Upper lobe of left lung (tissue), 6 donors: ENCODE measurements at regions not wholly inside any gene's neighbourhood (a gene's known extent, or its start where the extent isn't known, plus 50 kb on each side); places are given as distances from the start of the nearest gene placed in this dataset.

Experiments
- ATAC-seq, 2 donors: fragments of 200-7000 bp; cut with Tn5 transposase; one replicate each; pipeline ENCODE4 v1.9.1; 2022; ENCODE audit warnings: mild to moderate bottlenecking in 2 of 2, moderate library complexity in 2 of 2; ENCODE audit not compliant: low FRiP score in 2 of 2
- DNase-seq, 2 donors: peaks; one replicate each; pipeline ENCODE4 v3.0.0-alpha.2; 2019 to 2020
- H3K27ac ChIP-seq, 4 donors: fragments of 200-600 bp; sonication (generic); one replicate each; pipeline ENCODE4 v1.5.1; 2016 to 2019
- H3K27me3 ChIP-seq, 4 donors: fragments of 200-600 bp; sonication (generic); one replicate each; pipeline ENCODE4 v1.5.1; 2017 to 2019
- H3K36me3 ChIP-seq, 4 donors: fragments of 200-600 bp; sonication (generic); one replicate each; pipeline ENCODE4 v1.5.1; 2016 to 2019
- H3K4me1 ChIP-seq, 4 donors: fragments of 200-600 bp; sonication (generic); one replicate each; pipeline ENCODE4 v1.5.1; 2018 to 2019
- H3K4me3 ChIP-seq, 4 donors: fragments of 200-600 bp; sonication (generic); one replicate each; pipeline ENCODE4 v1.5.1; 2017 to 2019; ENCODE audit warnings: mild to moderate bottlenecking in 2 of 4, moderate library complexity in 1 of 4
- H3K9me3 ChIP-seq, 4 donors: fragments of 200-600 bp; sonication (generic); one replicate each; pipeline ENCODE4 v1.5.1; 2018 to 2019
- CTCF ChIP-seq, 6 experiments: fragments of 450-650 bp in 4 of 6; fragments of 200-600 bp in 2 of 6; sonication (generic) in 2 of 6; IDR thresholded peaks; one replicate each; pipeline ENCODE4 v1.5.1; 2016 to 2019; ENCODE audit warnings: antibody characterized with exemption in 6 of 6
- EP300 ChIP-seq, 4 donors: sonication (generic); formaldehyde crosslinking; IDR thresholded peaks; one replicate each; pipeline ENCODE4 v1.5.1; 2017; ENCODE audit warnings: antibody characterized with exemption in 4 of 4, control low read depth in 2 of 4
- POLR2A ChIP-seq, 4 donors: fragments of 450-650 bp; IDR thresholded peaks; one replicate each; pipeline ENCODE4 v1.5.1; 2016 to 2017; ENCODE audit warnings: antibody characterized with exemption in 4 of 4, mild to moderate bottlenecking in 2 of 4
- POLR2AphosphoS5 ChIP-seq, 2 donors: sonication (generic); formaldehyde crosslinking; IDR thresholded peaks; one replicate each; pipeline ENCODE4 v1.5.1; 2017; ENCODE audit warnings: antibody characterized with exemption in 2 of 2
- WGBS, 2 donors: methylation state at CpG; one replicate each; pipeline ENCODE4 v1.1.5; 2017 to 2018; 5-methylcytosine and 5-hydroxymethylcytosine counted together
- donor health status: DM: no; HTN: no; CAD: no; lungs with moderate emphysema.
- donor health status: DM: no; HTN: yes; CAD: no; lungs with severe emphysema.

- H3K27me3 ChIP-seq, result no peaks in the 10 kb centered on the region
- TF ChIP-seq EP300 (IDR thresholded peaks at IDR 0.05), result no peak
- TF ChIP-seq POLR2A (IDR thresholded peaks at IDR 0.05), result no peak
- no peak for TF ChIP-seq CTCF (IDR thresholded peaks at IDR 0.05)
- no peak for TF ChIP-seq POLR2AphosphoS5 (IDR thresholded peaks at IDR 0.05)
- ATAC-seq (no peak), DNase-seq (no peak)
- no peak overlapping the region for H3K4me3 ChIP-seq
- no peaks in the 10 kb centered on the region for H3K36me3 ChIP-seq
- H3K4me1 ChIP-seq, result no peaks in the 10 kb centered on the region
- no peak overlapping the region for H3K27ac ChIP-seq
- WGBS, 2 donors, result 82 to 86% methylated on average over 5 of the region's 5 CpGs
- no peaks in the 10 kb centered on the region for H3K9me3 ChIP-seq
Measured at GRCh38 chr4:96227515-96227914, 387.6 kb downstream of the PDHA2 start.

- Histone ChIP-seq H3K36me3 (no peaks in the 10 kb centered on the region), H3K9me3 (no peaks in the 10 kb centered on the region), H3K4me3 (no peak overlapping the region), H3K27ac (no peak overlapping the region), H3K4me1 (no peaks in the 10 kb centered on the region), H3K27me3 (no peaks in the 10 kb centered on the region)
- WGBS, 2 donors, result 75 to 82% methylated on average over 4 of the region's 4 CpGs
- no peak for TF ChIP-seq CTCF (IDR thresholded peaks at IDR 0.05)
- TF ChIP-seq POLR2A (IDR thresholded peaks at IDR 0.05), result no peak
- no peak for TF ChIP-seq POLR2AphosphoS5 (IDR thresholded peaks at IDR 0.05)
- TF ChIP-seq EP300 (IDR thresholded peaks at IDR 0.05), result no peak
- DNase-seq, result no peak
- no peak for ATAC-seq
Measured at GRCh38 chr4:96228463-96228862, 388.6 kb downstream of the PDHA2 start.

- DNase-seq (no peak), ATAC-seq (no peak)
- 70 to 76% methylated on average over 4 of the region's 4 CpGs for WGBS, 2 donors
- no peaks in the 10 kb centered on the region for H3K4me1 ChIP-seq
- TF ChIP-seq CTCF (IDR thresholded peaks at IDR 0.05) (no peak), EP300 (IDR thresholded peaks at IDR 0.05) (no peak), POLR2AphosphoS5 (IDR thresholded peaks at IDR 0.05) (no peak), POLR2A (IDR thresholded peaks at IDR 0.05) (no peak)
- H3K27ac ChIP-seq, result no peak overlapping the region
- no peaks in the 10 kb centered on the region for H3K36me3 ChIP-seq
- peaks cover 0 to 10% (median 8%) of the 10 kb centered on the region in 4 donors for H3K9me3 ChIP-seq
- no peaks in the 10 kb centered on the region for H3K27me3 ChIP-seq
- H3K4me3 ChIP-seq, result no peak overlapping the region
Measured at GRCh38 chr4:96240041-96240440, 400.1 kb downstream of the PDHA2 start.

- Histone ChIP-seq H3K36me3 (no peaks in the 10 kb centered on the region), H3K27me3 (no peaks in the 10 kb centered on the region), H3K27ac (no peak overlapping the region), H3K4me3 (no peak overlapping the region), H3K4me1 (no peaks in the 10 kb centered on the region), H3K9me3 (peaks cover 0 to 8% (median 6%) of the 10 kb centered on the region in 4 donors)
- DNase-seq, result no peak
- TF ChIP-seq POLR2A (IDR thresholded peaks at IDR 0.05), result no peak
- no peak for TF ChIP-seq EP300 (IDR thresholded peaks at IDR 0.05)
- TF ChIP-seq CTCF (IDR thresholded peaks at IDR 0.05), result no peak
- no peak for TF ChIP-seq POLR2AphosphoS5 (IDR thresholded peaks at IDR 0.05)
- ATAC-seq, result no peak
Measured at GRCh38 chr4:96241819-96242218, 401.9 kb downstream of the PDHA2 start.

GRCh38 chr4:96247096-96247495 is 407.2 kb downstream of the PDHA2 start:
- Histone ChIP-seq H3K4me3 (no peak overlapping the region), H3K27ac (no peak overlapping the region), H3K9me3 (no peaks in the 10 kb centered on the region), H3K27me3 (no peaks in the 10 kb centered on the region), H3K36me3 (no peaks in the 10 kb centered on the region), H3K4me1 (no peaks in the 10 kb centered on the region)
- DNase-seq (no peak), ATAC-seq (no peak)
- no peak for TF ChIP-seq CTCF (IDR thresholded peaks at IDR 0.05)
- TF ChIP-seq POLR2A (IDR thresholded peaks at IDR 0.05), result no peak
- TF ChIP-seq POLR2AphosphoS5 (IDR thresholded peaks at IDR 0.05), result no peak
- TF ChIP-seq EP300 (IDR thresholded peaks at IDR 0.05), result no peak
